Pancreas (tissue), 10 donors: ENCODE measurements at regions not wholly inside any gene's neighbourhood (a gene's known extent, or its start where the extent isn't known, plus 50 kb on each side); places are given as distances from the start of the nearest gene placed in this dataset.

Experiments
- ATAC-seq, 4 donors: fragments of 200-7000 bp; cut with Tn5 transposase; one replicate each; pipeline versions ENCODE4 v1.8.0 to v1.9.1; 2020; ENCODE audit warnings: mild to moderate bottlenecking in 4 of 4, moderate library complexity in 4 of 4
- DNase-seq, 6 donors: peaks; one replicate each; pipeline ENCODE4 v3.0.0-alpha.2; 2020
- FAIRE-seq: peaks from 2 replicates; lab custom pipeline; 2012; peaks lifted over from hg19 to GRCh38; lab: Jason Lieb, UNC
- H3K27ac ChIP-seq, 4 donors: fragments of 200-600 bp; sonication (generic); 1 replicate in 3 of 4; 2 replicates in 1 of 4; pipeline versions ENCODE4 v1.5.0 to v1.8.0; 2020
- H3K27me3 ChIP-seq, 4 donors: fragments of 200-600 bp; one replicate each; pipeline ENCODE4 v1.8.0; 2021
- H3K36me3 ChIP-seq, 3 donors: fragments of 200-600 bp; sonication (generic) in 1 of 3; one replicate each; pipeline versions ENCODE4 v1.5.0 to v1.8.0; 2020 to 2021
- H3K4me1 ChIP-seq, 3 donors: fragments of 200-600 bp; one replicate each; pipeline ENCODE4 v1.8.0; 2021
- H3K4me3 ChIP-seq, 4 donors: fragments of 200-600 bp; sonication (generic) in 2 of 4; one replicate each; pipeline versions ENCODE4 v1.5.0 to v1.8.0; 2020 to 2021
- H3K9me3 ChIP-seq, 4 donors: fragments of 200-600 bp; one replicate each; pipeline ENCODE4 v1.8.0; 2021
- WGBS, 2 donors: extraction: QIAGEN DNeasy Blood & Tissue Kit; methylation state at CpG; one replicate each; pipeline ENCODE4 v1.1.7; 2013; 5-methylcytosine and 5-hydroxymethylcytosine counted together
- intact Hi-C, 3 donors: fragments of 100-400 bp; cut with DNase I; formaldehyde crosslinking; loops; one replicate each; pipeline versions ENCODE4 v1.11.1 to v1.14.2; 2022
- TF ChIP-seq, protein P1 (sequence below), 4 donors: fragments of 200-600 bp; sonication (generic) in 3 of 4; IDR thresholded peaks; one replicate each; pipeline versions ENCODE4 v1.5.0 to v1.8.0; 2021; ENCODE audit warnings: antibody characterized with exemption in 4 of 4
- donor health status: healthy with polysubstance abuse.
- donor health status: DM: no; HTN: no; CAD: no; lungs with moderate emphysema.
- donor health status: DM: no; HTN: no; CAD: no.
- donor health status: control.
- donor health status: control.
- donor health status: Bipolar disorder and iron deficiency.
- donor health status: DM: yes; HTN: yes; CAD: no.
- donor health status: DM: no; HTN: no; CAD: no.
- donor health status: DM: no; HTN: no; CAD: no.
- donor health status: DM: yes; HTN: yes; CAD: no.

DNA sequence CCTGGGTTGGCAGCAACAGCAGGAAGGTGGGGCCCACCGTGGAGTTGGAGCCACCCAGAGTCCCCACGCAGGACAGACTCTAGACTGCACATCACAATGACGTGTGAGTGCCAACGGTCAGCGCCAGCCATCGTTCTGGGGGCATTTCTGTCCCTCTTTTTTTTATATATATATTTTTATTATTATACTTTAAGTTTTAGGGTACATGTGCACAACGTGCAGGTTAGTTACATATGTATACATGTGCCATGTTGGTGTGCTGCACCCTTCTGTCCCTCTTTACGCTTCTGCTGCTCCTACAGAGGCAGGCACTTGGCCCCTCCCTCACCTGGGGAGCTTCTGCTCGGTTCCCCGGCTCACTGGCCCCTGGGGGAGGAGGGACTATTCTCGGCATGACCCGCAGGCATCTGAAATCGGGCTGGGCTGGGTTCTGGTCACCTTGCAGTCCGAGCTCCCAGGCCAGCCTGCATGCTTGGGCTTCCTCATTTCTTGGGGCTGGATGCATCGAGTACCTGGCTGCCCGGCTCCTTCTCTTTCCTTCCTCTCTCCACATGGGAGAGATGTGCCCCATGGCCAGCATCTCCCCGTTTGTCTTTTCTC is 787.4 kb downstream of the TBC1D22A start:
- Histone ChIP-seq H3K9me3 (no peaks in the 10 kb centered on the region), H3K27ac (no peak overlapping the region), H3K4me1 (no peaks in the 10 kb centered on the region), H3K36me3 (no peaks in the 10 kb centered on the region), H3K27me3 (peaks cover 0 to 5% (median 0%) of the 10 kb centered on the region in 4 donors), H3K4me3 (no peak overlapping the region)
- TF ChIP-seq, protein P1, sequence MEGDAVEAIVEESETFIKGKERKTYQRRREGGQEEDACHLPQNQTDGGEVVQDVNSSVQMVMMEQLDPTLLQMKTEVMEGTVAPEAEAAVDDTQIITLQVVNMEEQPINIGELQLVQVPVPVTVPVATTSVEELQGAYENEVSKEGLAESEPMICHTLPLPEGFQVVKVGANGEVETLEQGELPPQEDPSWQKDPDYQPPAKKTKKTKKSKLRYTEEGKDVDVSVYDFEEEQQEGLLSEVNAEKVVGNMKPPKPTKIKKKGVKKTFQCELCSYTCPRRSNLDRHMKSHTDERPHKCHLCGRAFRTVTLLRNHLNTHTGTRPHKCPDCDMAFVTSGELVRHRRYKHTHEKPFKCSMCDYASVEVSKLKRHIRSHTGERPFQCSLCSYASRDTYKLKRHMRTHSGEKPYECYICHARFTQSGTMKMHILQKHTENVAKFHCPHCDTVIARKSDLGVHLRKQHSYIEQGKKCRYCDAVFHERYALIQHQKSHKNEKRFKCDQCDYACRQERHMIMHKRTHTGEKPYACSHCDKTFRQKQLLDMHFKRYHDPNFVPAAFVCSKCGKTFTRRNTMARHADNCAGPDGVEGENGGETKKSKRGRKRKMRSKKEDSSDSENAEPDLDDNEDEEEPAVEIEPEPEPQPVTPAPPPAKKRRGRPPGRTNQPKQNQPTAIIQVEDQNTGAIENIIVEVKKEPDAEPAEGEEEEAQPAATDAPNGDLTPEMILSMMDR (IDR thresholded peaks at IDR 0.05): no peak
- ATAC-seq (no peak), FAIRE-seq (no peak), DNase-seq (no peak)
- WGBS, 2 donors: 48 to 61% methylated on average over 17 of the region's 17 CpGs
- intact Hi-C loops: no loop called here

GRCh38 chr22:47548953-47549740 is 786.7 kb downstream of the TBC1D22A start:
- FAIRE-seq (no peak), DNase-seq (no peak), ATAC-seq (no peak)
- H3K4me1 ChIP-seq: no peaks in the 10 kb centered on the region
- H3K27me3 ChIP-seq: peaks cover 0 to 5% (median 0%) of the 10 kb centered on the region in 4 donors
- WGBS, 2 donors: 50 to 55% methylated on average over 12 of the region's 12 CpGs
- TF ChIP-seq, protein P1 (IDR thresholded peaks at IDR 0.05): no peak
- no peaks in the 10 kb centered on the region for H3K36me3 ChIP-seq
- no peak overlapping the region for H3K4me3 ChIP-seq
- intact Hi-C loops: no loop called here
- no peaks in the 10 kb centered on the region for H3K9me3 ChIP-seq
- no peak overlapping the region for H3K27ac ChIP-seq

- WGBS, 2 donors: 62 to 64% methylated on average over 20 of the region's 20 CpGs
- Histone ChIP-seq H3K27me3 (peaks cover 0 to 4% (median 0%) of the 10 kb centered on the region in 4 donors), H3K4me3 (no peak overlapping the region), H3K27ac (no peak overlapping the region), H3K4me1 (no peaks in the 10 kb centered on the region), H3K9me3 (no peaks in the 10 kb centered on the region), H3K36me3 (no peaks in the 10 kb centered on the region)
- intact Hi-C loops: no loop called here
- no peak for FAIRE-seq
- DNase-seq: no peak
- no peak for ATAC-seq
- TF ChIP-seq, protein P1 (IDR thresholded peaks at IDR 0.05): no peak
Observed at GRCh38 chr22:47547881-47548650, 785.6 kb downstream of the TBC1D22A start.

GRCh38 chr22:47547239-47547661 is 784.8 kb downstream of the TBC1D22A start:
- Histone ChIP-seq H3K27me3 (no peaks in the 10 kb centered on the region), H3K27ac (no peak overlapping the region), H3K4me3 (no peak overlapping the region), H3K9me3 (no peaks in the 10 kb centered on the region), H3K36me3 (no peaks in the 10 kb centered on the region), H3K4me1 (no peaks in the 10 kb centered on the region)
- no peak for ATAC-seq
- 48 to 61% methylated on average over 6 of the region's 6 CpGs for WGBS, 2 donors
- DNase-seq: no peak
- intact Hi-C loops: no loop called here
- TF ChIP-seq, protein P1 (IDR thresholded peaks at IDR 0.05): no peak
- no peak for FAIRE-seq
